ENCODE measurements at regions not wholly inside any gene's neighbourhood (a gene's known extent, or its start where the extent isn't known, plus 50 kb on each side); places are given as distances from the start of the nearest gene placed in this dataset.

- H3K9ac ChIP-seq (ENCODE audit: low read depth in 1 of 2, low read length in 2 of 2): no peak overlapping the region
- no peaks in the 10 kb centered on the region for H3K27me3 ChIP-seq (ENCODE audit: control insufficient read depth in 1 of 2, insufficient read depth in 2 of 2, low read length in 2 of 2)
- H3K9me3 ChIP-seq (ENCODE audit: control insufficient read depth in 1 of 2, low read length in 2 of 2): no peaks in the 10 kb centered on the region
- H3K27ac ChIP-seq (ENCODE audit: low read depth, low read length): no peak overlapping the region
- no peaks in the 10 kb centered on the region for H3K4me1 ChIP-seq (ENCODE audit: control insufficient read depth in 1 of 2, insufficient read depth in 2 of 2, low read length in 2 of 2)
- H3K4me3 ChIP-seq (ENCODE audit: low read depth in 1 of 2, low read length in 2 of 2): no peak overlapping the region
- H3K36me3 ChIP-seq (ENCODE audit: control insufficient read depth in 1 of 2, insufficient read depth in 2 of 2, low read length in 2 of 2): no peaks in the 10 kb centered on the region
Observed at GRCh38 chr18:60649842-60650536, 277.4 kb upstream of the MC4R start.

- no peaks in the 10 kb centered on the region for H3K9me3 ChIP-seq (ENCODE audit: control insufficient read depth in 1 of 2, low read length in 2 of 2)
- H3K9ac ChIP-seq (ENCODE audit: low read depth in 1 of 2, low read length in 2 of 2): no peak overlapping the region
- no peak overlapping the region for H3K27ac ChIP-seq (ENCODE audit: low read depth, low read length)
- H3K27me3 ChIP-seq (ENCODE audit: control insufficient read depth in 1 of 2, insufficient read depth in 2 of 2, low read length in 2 of 2): no peaks in the 10 kb centered on the region
- H3K4me3 ChIP-seq (ENCODE audit: low read depth in 1 of 2, low read length in 2 of 2): no peak overlapping the region
- H3K36me3 ChIP-seq (ENCODE audit: control insufficient read depth in 1 of 2, insufficient read depth in 2 of 2, low read length in 2 of 2): no peaks in the 10 kb centered on the region
- no peaks in the 10 kb centered on the region for H3K4me1 ChIP-seq (ENCODE audit: control insufficient read depth in 1 of 2, insufficient read depth in 2 of 2, low read length in 2 of 2)
Observed at GRCh38 chr18:60654298-60654697, 281.7 kb upstream of the MC4R start.

GRCh38 chr18:60656553-60656952, 284.0 kb upstream of the MC4R start:
- Histone ChIP-seq H3K36me3 (ENCODE audit: control insufficient read depth in 1 of 2, insufficient read depth in 2 of 2, low read length in 2 of 2) (no peaks in the 10 kb centered on the region), H3K27me3 (ENCODE audit: control insufficient read depth in 1 of 2, insufficient read depth in 2 of 2, low read length in 2 of 2) (no peaks in the 10 kb centered on the region), H3K9me3 (ENCODE audit: control insufficient read depth in 1 of 2, low read length in 2 of 2) (no peaks in the 10 kb centered on the region), H3K27ac (ENCODE audit: low read depth, low read length) (no peak overlapping the region), H3K4me1 (ENCODE audit: control insufficient read depth in 1 of 2, insufficient read depth in 2 of 2, low read length in 2 of 2) (no peaks in the 10 kb centered on the region), H3K4me3 (ENCODE audit: low read depth in 1 of 2, low read length in 2 of 2) (no peak overlapping the region), H3K9ac (ENCODE audit: low read depth in 1 of 2, low read length in 2 of 2) (no peak overlapping the region)

GRCh38 chr18:60662491-60662890, 289.9 kb upstream of the MC4R start:
- H3K36me3 ChIP-seq (ENCODE audit: control insufficient read depth in 1 of 2, insufficient read depth in 2 of 2, low read length in 2 of 2): no peaks in the 10 kb centered on the region
- H3K9ac ChIP-seq (ENCODE audit: low read depth in 1 of 2, low read length in 2 of 2): no peak overlapping the region
- no peak overlapping the region for H3K4me3 ChIP-seq (ENCODE audit: low read depth in 1 of 2, low read length in 2 of 2)
- H3K27me3 ChIP-seq (ENCODE audit: control insufficient read depth in 1 of 2, insufficient read depth in 2 of 2, low read length in 2 of 2): no peaks in the 10 kb centered on the region
- no peaks in the 10 kb centered on the region for H3K9me3 ChIP-seq (ENCODE audit: control insufficient read depth in 1 of 2, low read length in 2 of 2)
- no peaks in the 10 kb centered on the region for H3K4me1 ChIP-seq (ENCODE audit: control insufficient read depth in 1 of 2, insufficient read depth in 2 of 2, low read length in 2 of 2)
- H3K27ac ChIP-seq (ENCODE audit: low read depth, low read length): no peak overlapping the region

GRCh38 chr18:60663060-60663989, 290.8 kb upstream of the MC4R start:
- no peaks in the 10 kb centered on the region for H3K9me3 ChIP-seq (ENCODE audit: control insufficient read depth in 1 of 2, low read length in 2 of 2)
- H3K27ac ChIP-seq (ENCODE audit: low read depth, low read length): no peak overlapping the region
- no peaks in the 10 kb centered on the region for H3K4me1 ChIP-seq (ENCODE audit: control insufficient read depth in 1 of 2, insufficient read depth in 2 of 2, low read length in 2 of 2)
- H3K36me3 ChIP-seq (ENCODE audit: control insufficient read depth in 1 of 2, insufficient read depth in 2 of 2, low read length in 2 of 2): no peaks in the 10 kb centered on the region
- no peak overlapping the region for H3K9ac ChIP-seq (ENCODE audit: low read depth in 1 of 2, low read length in 2 of 2)
- H3K4me3 ChIP-seq (ENCODE audit: low read depth in 1 of 2, low read length in 2 of 2): no peak overlapping the region
- no peaks in the 10 kb centered on the region for H3K27me3 ChIP-seq (ENCODE audit: control insufficient read depth in 1 of 2, insufficient read depth in 2 of 2, low read length in 2 of 2)

- no peak overlapping the region for H3K27ac ChIP-seq (ENCODE audit: low read depth, low read length)
- H3K4me1 ChIP-seq (ENCODE audit: control insufficient read depth in 1 of 2, insufficient read depth in 2 of 2, low read length in 2 of 2): no peaks in the 10 kb centered on the region
- H3K9ac ChIP-seq (ENCODE audit: low read depth in 1 of 2, low read length in 2 of 2): no peak overlapping the region
- no peaks in the 10 kb centered on the region for H3K27me3 ChIP-seq (ENCODE audit: control insufficient read depth in 1 of 2, insufficient read depth in 2 of 2, low read length in 2 of 2)
- no peaks in the 10 kb centered on the region for H3K36me3 ChIP-seq (ENCODE audit: control insufficient read depth in 1 of 2, insufficient read depth in 2 of 2, low read length in 2 of 2)
- no peaks in the 10 kb centered on the region for H3K9me3 ChIP-seq (ENCODE audit: control insufficient read depth in 1 of 2, low read length in 2 of 2)
- H3K4me3 ChIP-seq (ENCODE audit: low read depth in 1 of 2, low read length in 2 of 2): no peak overlapping the region
Observed at GRCh38 chr18:60664736-60665135, 292.2 kb upstream of the MC4R start.

- no peaks in the 10 kb centered on the region for H3K36me3 ChIP-seq (ENCODE audit: control insufficient read depth in 1 of 2, insufficient read depth in 2 of 2, low read length in 2 of 2)
- no peaks in the 10 kb centered on the region for H3K27me3 ChIP-seq (ENCODE audit: control insufficient read depth in 1 of 2, insufficient read depth in 2 of 2, low read length in 2 of 2)
- H3K4me1 ChIP-seq (ENCODE audit: control insufficient read depth in 1 of 2, insufficient read depth in 2 of 2, low read length in 2 of 2): no peaks in the 10 kb centered on the region
- no peak overlapping the region for H3K27ac ChIP-seq (ENCODE audit: low read depth, low read length)
- H3K9me3 ChIP-seq (ENCODE audit: control insufficient read depth in 1 of 2, low read length in 2 of 2): no peaks in the 10 kb centered on the region
- no peak overlapping the region for H3K4me3 ChIP-seq (ENCODE audit: low read depth in 1 of 2, low read length in 2 of 2)
- no peak overlapping the region for H3K9ac ChIP-seq (ENCODE audit: low read depth in 1 of 2, low read length in 2 of 2)
Observed at GRCh38 chr18:60667016-60667415, 294.4 kb upstream of the MC4R start.

- no peaks in the 10 kb centered on the region for H3K36me3 ChIP-seq (ENCODE audit: control insufficient read depth in 1 of 2, insufficient read depth in 2 of 2, low read length in 2 of 2)
- no peaks in the 10 kb centered on the region for H3K27me3 ChIP-seq (ENCODE audit: control insufficient read depth in 1 of 2, insufficient read depth in 2 of 2, low read length in 2 of 2)
- H3K4me1 ChIP-seq (ENCODE audit: control insufficient read depth in 1 of 2, insufficient read depth in 2 of 2, low read length in 2 of 2): no peaks in the 10 kb centered on the region
- no peaks in the 10 kb centered on the region for H3K9me3 ChIP-seq (ENCODE audit: control insufficient read depth in 1 of 2, low read length in 2 of 2)
- no peak overlapping the region for H3K9ac ChIP-seq (ENCODE audit: low read depth in 1 of 2, low read length in 2 of 2)
- H3K4me3 ChIP-seq (ENCODE audit: low read depth in 1 of 2, low read length in 2 of 2): no peak overlapping the region
- H3K27ac ChIP-seq (ENCODE audit: low read depth, low read length): no peak overlapping the region
Observed at GRCh38 chr18:60668583-60668982, 296.0 kb upstream of the MC4R start.

GRCh38 chr18:60669938-60670337, 297.4 kb upstream of the MC4R start:
- Histone ChIP-seq H3K9ac (ENCODE audit: low read depth in 1 of 2, low read length in 2 of 2) (no peak overlapping the region), H3K27ac (ENCODE audit: low read depth, low read length) (no peak overlapping the region), H3K9me3 (ENCODE audit: control insufficient read depth in 1 of 2, low read length in 2 of 2) (no peaks in the 10 kb centered on the region), H3K36me3 (ENCODE audit: control insufficient read depth in 1 of 2, insufficient read depth in 2 of 2, low read length in 2 of 2) (no peaks in the 10 kb centered on the region), H3K4me3 (ENCODE audit: low read depth in 1 of 2, low read length in 2 of 2) (no peak overlapping the region), H3K27me3 (ENCODE audit: control insufficient read depth in 1 of 2, insufficient read depth in 2 of 2, low read length in 2 of 2) (no peaks in the 10 kb centered on the region), H3K4me1 (ENCODE audit: control insufficient read depth in 1 of 2, insufficient read depth in 2 of 2, low read length in 2 of 2) (no peaks in the 10 kb centered on the region)

- Histone ChIP-seq H3K9ac (ENCODE audit: low read depth in 1 of 2, low read length in 2 of 2) (no peak overlapping the region), H3K9me3 (ENCODE audit: control insufficient read depth in 1 of 2, low read length in 2 of 2) (no peaks in the 10 kb centered on the region), H3K27ac (ENCODE audit: low read depth, low read length) (no peak overlapping the region), H3K27me3 (ENCODE audit: control insufficient read depth in 1 of 2, insufficient read depth in 2 of 2, low read length in 2 of 2) (no peaks in the 10 kb centered on the region), H3K36me3 (ENCODE audit: control insufficient read depth in 1 of 2, insufficient read depth in 2 of 2, low read length in 2 of 2) (no peaks in the 10 kb centered on the region), H3K4me1 (ENCODE audit: control insufficient read depth in 1 of 2, insufficient read depth in 2 of 2, low read length in 2 of 2) (no peaks in the 10 kb centered on the region), H3K4me3 (ENCODE audit: low read depth in 1 of 2, low read length in 2 of 2) (no peak overlapping the region)
Observed at GRCh38 chr18:60671021-60671420, 298.4 kb upstream of the MC4R start.
